GM23248 (cell line): ENCODE measurements at regions not wholly inside any gene's neighbourhood (a gene's known extent, or its start where the extent isn't known, plus 50 kb on each side); places are given as distances from the start of the nearest gene placed in this dataset.
A peak's percentile ranks its signal among the peaks of the same experiment; 100 is the strongest.

Source experiments
- DNase-seq: peaks from one replicate; pipeline ENCODE4 v3.0.0-alpha.2; 2015
- H2AFZ ChIP-seq: fragments of 200-600 bp; sonication (generic); 2 replicates; pipeline ENCODE4 v1.6.1; 2016; ENCODE audit warnings: antibody characterized with exemption
- H3F3A ChIP-seq: fragments of 200-600 bp; sonication (generic); 2 replicates; pipeline ENCODE4 v1.6.1; 2016; ENCODE audit warnings: mild to moderate bottlenecking, antibody characterized with exemption, mixed run types; ENCODE audit not compliant: insufficient read depth
- H3K27ac ChIP-seq: fragments of 200-600 bp; sonication (generic); 2 replicates; pipeline ENCODE4 v1.5.1; 2016; ENCODE audit warnings: mild to moderate bottlenecking
- H3K27me3 ChIP-seq: fragments of 200-600 bp; sonication (generic); replicated peaks from 2 replicates; pipeline ENCODE4 v1.6.1; 2016; ENCODE audit warnings: mild to moderate bottlenecking; ENCODE audit not compliant: insufficient read depth
- H3K36me3 ChIP-seq: fragments of 200-600 bp; sonication (generic); 2 replicates; pipeline ENCODE4 v1.6.1; 2016; ENCODE audit warnings: low read depth, mild to moderate bottlenecking
- H3K4me1 ChIP-seq: fragments of 200-600 bp; sonication (generic); 2 replicates; pipeline ENCODE4 v1.6.1; 2016; ENCODE audit warnings: mild to moderate bottlenecking; ENCODE audit not compliant: insufficient read depth
- H3K4me2 ChIP-seq: fragments of 200-600 bp; sonication (generic); one replicate; pipeline ENCODE4 v1.6.1; 2016; ENCODE audit warnings: mild to moderate bottlenecking; ENCODE audit not compliant: unreplicated experiment
- H3K4me3 ChIP-seq: fragments of 200-600 bp; sonication (generic); 2 replicates; pipeline ENCODE4 v1.5.1; 2016; ENCODE audit warnings: mild to moderate bottlenecking
- H3K79me2 ChIP-seq: fragments of 200-600 bp; sonication (generic); 2 replicates; pipeline ENCODE4 v1.6.1; 2016; ENCODE audit warnings: mild to moderate bottlenecking; ENCODE audit not compliant: insufficient read depth
- H3K9ac ChIP-seq: fragments of 200-600 bp; sonication (generic); 2 replicates; pipeline ENCODE4 v1.6.1; 2016; ENCODE audit warnings: mild to moderate bottlenecking
- H3K9me2 ChIP-seq: fragments of 200-600 bp; sonication (generic); 2 replicates; pipeline ENCODE4 v1.6.1; 2016; ENCODE audit warnings: mixed run types, mild to moderate bottlenecking, moderate library complexity; ENCODE audit not compliant: insufficient read depth
- H3K9me3 ChIP-seq: fragments of 200-600 bp; sonication (generic); one replicate; pipeline ENCODE4 v1.6.1; 2017; ENCODE audit warnings: low read depth
- H4K20me1 ChIP-seq: fragments of 200-600 bp; sonication (generic); 2 replicates; pipeline ENCODE4 v1.6.0; 2016; ENCODE audit not compliant: insufficient read depth
- EZH2 ChIP-seq: fragments of 200-600 bp; sonication (generic); IDR thresholded peaks from 2 replicates; pipeline ENCODE4 v1.6.1; 2018; ENCODE audit warnings: antibody characterized with exemption, mild to moderate bottlenecking; ENCODE audit not compliant: insufficient read depth, poor library complexity, severe bottlenecking
- EZH2phosphoT487 ChIP-seq: fragments of 200-600 bp; sonication (generic); IDR thresholded peaks from 2 replicates; pipeline ENCODE4 v1.6.1; 2018; ENCODE audit warnings: antibody characterized with exemption, moderate library complexity, mild to moderate bottlenecking, low read depth; ENCODE audit not compliant: insufficient read depth
- WGBS, 2 experiments: methylation state at CpG; one replicate each; pipeline ENCODE4 v1.1.6; 2015 to 2017; ENCODE audit warnings: low lambda C conversion rate in 2 of 2, low coverage in 1 of 2; ENCODE audit errors: missing lambda C conversion rate in 2 of 2; 5-methylcytosine and 5-hydroxymethylcytosine counted together
- in situ Hi-C: fragments of 300-500 bp; cut with MboI; formaldehyde crosslinking; loops from 2 replicates; pipeline ENCODE4 v1.15.0; 2020

DNA sequence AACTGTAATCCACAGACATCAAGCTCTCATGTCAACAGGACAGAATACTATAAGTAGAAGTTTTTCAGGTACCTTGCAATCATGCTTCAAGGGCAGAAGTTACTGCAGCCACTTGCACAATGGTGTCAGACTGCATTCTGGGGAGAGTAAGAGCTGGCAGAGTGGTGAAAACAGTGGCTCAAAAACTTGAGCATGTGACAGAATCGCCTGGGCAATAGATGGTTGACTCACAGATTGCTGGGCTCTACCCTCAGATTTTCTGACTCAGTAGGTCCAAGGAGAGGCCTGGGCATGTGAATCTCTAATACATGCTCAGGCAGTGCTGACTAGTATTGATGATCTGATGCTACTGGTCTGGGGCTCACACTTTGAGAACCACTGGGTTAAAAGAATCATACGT lies 187.8 kb downstream of the TBX5 start:
- no peaks in the 10 kb centered on the region for H3K36me3 ChIP-seq
- H3K9ac ChIP-seq: no peak overlapping the region
- no peak overlapping the region for H3K4me3 ChIP-seq
- 39 to 53% methylated on average over 2 of the region's 2 CpGs for WGBS, 2 experiments
- 0 out of 2 replicates have a peak, but pooled peaks cover 7% of the 10 kb centered on the region for H3F3A ChIP-seq
- peaks cover 40% of the 10 kb centered on the region for H3K27me3 ChIP-seq
- H3K79me2 ChIP-seq: no peaks in the 10 kb centered on the region
- H3K4me2 ChIP-seq: no peak overlapping the region
- peaks cover 11% of the 10 kb centered on the region for H3K4me1 ChIP-seq
- H2AFZ ChIP-seq: no peak overlapping the region
- in situ Hi-C loops: no loop called here
- peak; percentile 71 for DNase-seq
- no peak overlapping the region for H3K27ac ChIP-seq
- no peaks in the 10 kb centered on the region for H3K9me3 ChIP-seq
- TF ChIP-seq EZH2 (no peak), EZH2phosphoT487 (no peak)
- H3K9me2 ChIP-seq: no peaks in the 10 kb centered on the region
- no peaks in the 10 kb centered on the region for H4K20me1 ChIP-seq

DNA sequence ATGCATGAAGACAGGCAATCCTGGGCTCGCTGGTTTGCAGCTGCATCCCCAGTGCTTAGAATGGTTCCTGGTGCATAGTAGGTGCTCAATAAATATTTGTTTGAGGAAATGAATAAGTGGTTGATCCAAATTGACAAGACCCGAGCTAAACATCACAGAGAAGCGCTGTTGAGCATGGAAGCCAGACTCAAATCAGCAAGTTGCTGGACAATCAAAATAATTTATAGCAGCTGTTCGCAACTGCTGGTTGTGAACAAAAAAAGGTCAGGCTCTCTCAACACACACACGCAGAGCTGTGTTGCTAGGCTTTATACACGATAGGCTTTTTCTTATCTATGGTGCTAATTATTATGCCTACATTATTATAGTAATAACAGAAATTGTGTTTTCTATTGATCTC lies 190.2 kb downstream of the TBX5 start:
- Histone ChIP-seq H3K27ac (no peak overlapping the region), H3K36me3 (no peaks in the 10 kb centered on the region), H3F3A (0 out of 2 replicates have a peak, but pooled peaks cover 7% of the 10 kb centered on the region), H3K9me3 (no peaks in the 10 kb centered on the region), H3K27me3 (peaks cover 57% of the 10 kb centered on the region), H2AFZ (no peak overlapping the region), H3K79me2 (no peaks in the 10 kb centered on the region), H3K4me3 (no peak overlapping the region), H3K9me2 (no peaks in the 10 kb centered on the region), H3K9ac (no peak overlapping the region), H4K20me1 (no peaks in the 10 kb centered on the region), H3K4me2 (no peak overlapping the region), H3K4me1 (no peaks in the 10 kb centered on the region)
- in situ Hi-C loops: no loop called here
- TF ChIP-seq EZH2 (no peak), EZH2phosphoT487 (no peak)
- 3 to 7% methylated on average over 6 of the region's 6 CpGs for WGBS, 2 experiments
- DNase-seq: no peak

DNA sequence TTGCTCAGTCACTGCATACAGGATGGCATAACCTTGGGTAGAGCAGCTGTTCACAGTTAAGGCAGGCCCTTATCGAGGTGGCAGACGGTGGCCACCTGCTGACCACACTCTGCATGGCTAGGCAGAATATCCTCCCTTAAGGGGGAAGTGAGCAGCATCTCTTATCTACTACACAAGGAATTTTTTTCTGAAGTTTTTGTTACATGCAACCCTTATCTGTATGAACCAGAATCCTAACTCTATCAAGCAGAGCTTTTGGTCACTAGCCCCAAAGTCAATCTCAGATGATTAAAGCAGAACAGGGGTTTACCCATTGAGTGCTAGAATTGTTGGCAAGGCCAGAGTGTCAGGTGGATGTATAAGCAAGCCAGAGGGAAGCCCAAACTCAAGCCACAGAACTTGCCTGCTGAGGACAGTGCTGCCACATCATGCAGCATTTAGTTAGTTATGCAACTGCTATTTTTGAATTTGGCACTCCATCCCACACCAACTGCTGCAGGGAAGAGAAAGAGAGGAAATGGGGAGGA lies 192.8 kb downstream of the TBX5 start:
- Histone ChIP-seq H3K27me3 (peaks cover 74% of the 10 kb centered on the region), H3K79me2 (no peaks in the 10 kb centered on the region), H2AFZ (no peak overlapping the region), H3K9ac (no peak overlapping the region), H3K4me1 (no peaks in the 10 kb centered on the region), H3K9me2 (no peaks in the 10 kb centered on the region), H3K4me2 (no peak overlapping the region), H3K9me3 (no peaks in the 10 kb centered on the region), H3K4me3 (no peak overlapping the region), H4K20me1 (no peaks in the 10 kb centered on the region), H3K27ac (no peak overlapping the region), H3F3A (0 out of 2 replicates have a peak, but pooled peaks cover 4% of the 10 kb centered on the region), H3K36me3 (no peaks in the 10 kb centered on the region)
- in situ Hi-C loops: no loop called here
- 65 to 70% methylated on average over 2 of the region's 2 CpGs for WGBS, 2 experiments
- peak; percentile 20 for DNase-seq
- no peak for TF ChIP-seq EZH2phosphoT487
- no peak for TF ChIP-seq EZH2

DNA sequence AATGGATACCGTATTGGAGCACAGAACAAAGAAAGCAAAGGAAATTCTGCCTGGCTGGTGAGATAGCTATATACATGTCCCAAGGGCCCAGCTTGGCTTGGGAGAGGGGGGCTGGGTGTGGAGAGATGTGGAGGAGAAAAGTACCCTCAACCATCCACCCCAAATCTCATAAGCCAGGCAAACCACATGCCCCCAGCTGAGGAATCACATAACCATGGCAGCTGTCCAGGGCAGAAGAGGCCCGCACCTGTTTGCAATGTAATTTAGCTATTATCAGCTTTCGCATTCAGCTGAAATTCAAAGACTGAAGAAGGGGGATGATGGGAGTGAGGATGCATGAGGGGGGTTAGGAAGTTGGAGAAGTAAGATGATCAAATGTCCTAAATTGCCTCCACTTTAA lies 196.1 kb downstream of the TBX5 start:
- Histone ChIP-seq H3K27me3 (peaks cover 53% of the 10 kb centered on the region), H3K4me3 (no peak overlapping the region), H3K79me2 (no peaks in the 10 kb centered on the region), H4K20me1 (no peaks in the 10 kb centered on the region), H3K9me2 (no peaks in the 10 kb centered on the region), H3K4me1 (no peaks in the 10 kb centered on the region), H3K27ac (no peak overlapping the region), H3K36me3 (no peaks in the 10 kb centered on the region), H3K9ac (no peak overlapping the region), H3K9me3 (no peaks in the 10 kb centered on the region), H3K4me2 (no peak overlapping the region), H3F3A (no peaks in the 10 kb centered on the region), H2AFZ (no peak overlapping the region)
- WGBS, 2 experiments: 59 to 69% methylated on average over 3 of the region's 3 CpGs
- no peak for DNase-seq
- TF ChIP-seq EZH2phosphoT487: no peak
- TF ChIP-seq EZH2: no peak
- in situ Hi-C loops: no loop called here

DNA sequence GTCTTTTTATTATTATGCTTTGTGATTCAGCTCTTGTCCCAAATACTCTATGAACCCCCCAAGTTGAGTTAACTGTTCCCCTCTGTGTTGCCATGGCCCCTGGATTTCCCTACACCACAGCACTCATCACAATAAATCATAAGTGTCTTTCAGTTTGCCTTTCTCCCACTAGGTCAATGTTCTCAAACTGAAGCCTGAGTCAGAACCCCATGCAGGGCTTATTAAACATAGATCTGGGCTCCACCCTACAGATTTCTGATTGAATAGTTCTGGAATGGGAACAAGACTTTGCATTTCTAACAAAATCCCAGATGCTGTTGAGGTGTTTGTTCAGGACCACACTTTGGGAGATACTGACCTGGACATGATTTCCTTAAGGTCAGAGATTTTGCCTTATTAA lies 199.4 kb downstream of the TBX5 start:
- Histone ChIP-seq H3K4me3 (no peak overlapping the region), H3K4me1 (no peaks in the 10 kb centered on the region), H2AFZ (no peak overlapping the region), H3F3A (no peaks in the 10 kb centered on the region), H3K9me3 (no peaks in the 10 kb centered on the region), H3K36me3 (no peaks in the 10 kb centered on the region), H3K27ac (no peak overlapping the region), H3K9ac (no peak overlapping the region), H3K4me2 (no peak overlapping the region), H4K20me1 (no peaks in the 10 kb centered on the region), H3K79me2 (no peaks in the 10 kb centered on the region), H3K27me3 (peaks cover 27% of the 10 kb centered on the region), H3K9me2 (0 out of 2 replicates have a peak, but pooled peaks cover 3% of the 10 kb centered on the region)
- in situ Hi-C loops: no loop called here
- no peak for TF ChIP-seq EZH2
- TF ChIP-seq EZH2phosphoT487: no peak
- no peak for DNase-seq
